Endothelial cell of umbilical vein (primary cell): ENCODE measurements at regions not wholly inside any gene's neighbourhood (a gene's known extent, or its start where the extent isn't known, plus 50 kb on each side); places are given as distances from the start of the nearest gene placed in this dataset.

Experiments
- EZH2 ChIP-seq: IDR thresholded peaks from 2 replicates; pipeline ENCODE4 v1.6.1; 2012; ENCODE audit warnings: borderline replicate concordance, low read depth, mild to moderate bottlenecking, moderate library complexity, low read length, inconsistent platforms; ENCODE audit not compliant: severe bottlenecking
- GATA2 ChIP-seq: IDR thresholded peaks from 2 replicates; pipeline ENCODE4 v1.7.0; 2011; ENCODE audit warnings: low read depth, mild to moderate bottlenecking, moderate library complexity, mixed read lengths, low read length; ENCODE audit not compliant: insufficient read length, insufficient read depth
- MYC ChIP-seq: IDR thresholded peaks from one replicate; pipeline ENCODE4 v1.6.1; 2011; ENCODE audit warnings: mild to moderate bottlenecking, low read depth, low read length
- POLR2A ChIP-seq: IDR thresholded peaks from 2 replicates; pipeline ENCODE4 v1.6.1; 2012; ENCODE audit warnings: low read depth, mild to moderate bottlenecking, control low read depth, low read length
- POLR2AphosphoS5 ChIP-seq: IDR thresholded peaks from 2 replicates; pipeline ENCODE4 v1.6.1; 2012; ENCODE audit warnings: low read depth, mild to moderate bottlenecking, control low read depth, low read length, moderate library complexity; ENCODE audit not compliant: insufficient read depth
- TF ChIP-seq, protein P1 (sequence below), 2 donors: IDR thresholded peaks; 1 replicate in 1 of 2; 2 replicates in 1 of 2; pipeline ENCODE4 v1.5.1; 2011; ENCODE audit warnings: low read length in 2 of 2, mild to moderate bottlenecking in 2 of 2, moderate library complexity in 2 of 2, control low read depth in 1 of 2, inconsistent platforms in 1 of 2, low read depth in 1 of 2; ENCODE audit not compliant: insufficient read depth in 1 of 2; ENCODE audit errors: extremely low read depth in 1 of 2
- TF ChIP-seq, protein P2 (sequence below): IDR thresholded peaks from 2 replicates; pipeline ENCODE4 v1.6.1; 2011; ENCODE audit not compliant: insufficient read depth, insufficient read length

DNA sequence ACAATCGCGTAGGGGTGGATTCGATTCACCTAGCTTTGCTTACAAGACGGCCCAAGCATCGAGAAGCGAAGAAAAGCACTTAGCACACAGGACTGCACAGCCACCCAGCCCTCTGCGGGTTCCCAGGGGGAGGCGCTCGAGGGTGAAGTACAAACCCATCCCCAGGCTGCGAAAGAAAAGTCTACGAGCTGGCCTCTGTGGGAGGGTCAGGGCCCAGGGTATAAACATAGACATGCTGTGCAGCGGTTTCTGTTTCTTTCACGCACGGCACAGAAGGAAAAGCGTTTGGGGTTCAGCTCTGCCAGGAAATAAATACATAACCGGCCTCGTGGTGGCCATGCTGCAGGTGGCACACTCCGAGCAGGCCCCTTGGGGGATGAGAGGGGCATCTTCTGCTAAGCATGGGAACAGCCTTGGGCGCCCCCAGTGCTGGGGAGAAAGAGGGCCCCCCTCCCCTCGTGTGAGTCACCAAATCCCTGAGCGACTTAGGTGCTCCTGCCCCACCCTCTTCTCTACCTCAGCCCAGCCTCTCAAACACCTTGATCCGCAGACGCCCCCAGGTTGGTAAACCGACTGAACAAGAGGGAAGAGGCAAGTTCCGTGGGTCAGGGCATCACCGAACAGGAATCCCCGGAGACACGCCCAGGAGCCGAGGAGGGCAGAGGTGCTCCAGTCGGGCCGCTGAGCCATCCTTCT lies 91.6 kb upstream of the RIPOR2 start:
- TF ChIP-seq, protein P1, sequence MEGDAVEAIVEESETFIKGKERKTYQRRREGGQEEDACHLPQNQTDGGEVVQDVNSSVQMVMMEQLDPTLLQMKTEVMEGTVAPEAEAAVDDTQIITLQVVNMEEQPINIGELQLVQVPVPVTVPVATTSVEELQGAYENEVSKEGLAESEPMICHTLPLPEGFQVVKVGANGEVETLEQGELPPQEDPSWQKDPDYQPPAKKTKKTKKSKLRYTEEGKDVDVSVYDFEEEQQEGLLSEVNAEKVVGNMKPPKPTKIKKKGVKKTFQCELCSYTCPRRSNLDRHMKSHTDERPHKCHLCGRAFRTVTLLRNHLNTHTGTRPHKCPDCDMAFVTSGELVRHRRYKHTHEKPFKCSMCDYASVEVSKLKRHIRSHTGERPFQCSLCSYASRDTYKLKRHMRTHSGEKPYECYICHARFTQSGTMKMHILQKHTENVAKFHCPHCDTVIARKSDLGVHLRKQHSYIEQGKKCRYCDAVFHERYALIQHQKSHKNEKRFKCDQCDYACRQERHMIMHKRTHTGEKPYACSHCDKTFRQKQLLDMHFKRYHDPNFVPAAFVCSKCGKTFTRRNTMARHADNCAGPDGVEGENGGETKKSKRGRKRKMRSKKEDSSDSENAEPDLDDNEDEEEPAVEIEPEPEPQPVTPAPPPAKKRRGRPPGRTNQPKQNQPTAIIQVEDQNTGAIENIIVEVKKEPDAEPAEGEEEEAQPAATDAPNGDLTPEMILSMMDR (IDR thresholded peaks at IDR 0.05; ENCODE audit: extremely low read depth in 1 of 2, insufficient read depth in 1 of 2, low read depth in 1 of 2, low read length in 2 of 2), result no peak
- TF ChIP-seq POLR2AphosphoS5 (no peak), GATA2 (no peak), POLR2A (no peak), EZH2 (no peak), MYC (no peak)
- TF ChIP-seq, protein P2, sequence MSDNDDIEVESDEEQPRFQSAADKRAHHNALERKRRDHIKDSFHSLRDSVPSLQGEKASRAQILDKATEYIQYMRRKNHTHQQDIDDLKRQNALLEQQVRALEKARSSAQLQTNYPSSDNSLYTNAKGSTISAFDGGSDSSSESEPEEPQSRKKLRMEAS, result no peak
